GM11168 (cell line): ENCODE measurements at regions not wholly inside any gene's neighbourhood (a gene's known extent, or its start where the extent isn't known, plus 50 kb on each side); places are given as distances from the start of the nearest gene placed in this dataset.

Experiments
- in situ Hi-C: fragments of 300-500 bp; cut with MboI; formaldehyde crosslinking; loops from one replicate; pipeline ENCODE4 v1.12.0; 2022; ENCODE audit warnings: low sequenced_read_pairs; ENCODE audit not compliant: unreplicated experiment

GRCh38 chr13:55705971-55706370 lies 1434.7 kb upstream of the PRR20A start:
- in situ Hi-C loops: no loop called here

- in situ Hi-C loops: no loop called here
Observed at GRCh38 chr13:55714120-55714519, 1426.6 kb upstream of the PRR20A start.

GRCh38 chr13:55727683-55728082 lies 1413.0 kb upstream of the PRR20A start:
- in situ Hi-C loops: no loop called here

GRCh38 chr13:55728247-55728646 lies 1412.5 kb upstream of the PRR20A start:
- in situ Hi-C loops: no loop called here

GRCh38 chr13:55745828-55746227 lies 1394.9 kb upstream of the PRR20A start:
- in situ Hi-C loops: no loop called here

- in situ Hi-C loops: no loop called here
Observed at GRCh38 chr13:55761986-55762385, 1378.7 kb upstream of the PRR20A start.

GRCh38 chr13:55777612-55778011 lies 1363.1 kb upstream of the PRR20A start:
- in situ Hi-C loops: no loop called here

- in situ Hi-C loops: no loop called here
Observed at GRCh38 chr13:55783841-55784240, 1356.9 kb upstream of the PRR20A start.

GRCh38 chr13:55788548-55788947 lies 1352.2 kb upstream of the PRR20A start:
- in situ Hi-C loops: no loop called here

GRCh38 chr13:55792544-55793193 lies 1348.0 kb upstream of the PRR20A start:
- in situ Hi-C loops: no loop called here

- in situ Hi-C loops: no loop called here
Observed at GRCh38 chr13:55815458-55816033, 1325.2 kb upstream of the PRR20A start.

GRCh38 chr13:55816976-55817601 lies 1323.6 kb upstream of the PRR20A start:
- in situ Hi-C loops: no loop called here

- in situ Hi-C loops: no loop called here
Observed at GRCh38 chr13:55820817-55821216, 1319.9 kb upstream of the PRR20A start.

- in situ Hi-C loops: no loop called here
Observed at GRCh38 chr13:55869648-55870047, 1271.1 kb upstream of the PRR20A start.

- in situ Hi-C loops: no loop called here
Observed at GRCh38 chr13:55887561-55887960, 1253.2 kb upstream of the PRR20A start.

GRCh38 chr13:55893540-55893939 lies 1247.2 kb upstream of the PRR20A start:
- in situ Hi-C loops: no loop called here

- in situ Hi-C loops: no loop called here
Observed at GRCh38 chr13:55937180-55937579, 1203.5 kb upstream of the PRR20A start.

- in situ Hi-C loops: no loop called here
Observed at GRCh38 chr13:55948175-55948574, 1192.5 kb upstream of the PRR20A start.

- in situ Hi-C loops: no loop called here
Observed at GRCh38 chr13:55963934-55964333, 1176.8 kb upstream of the PRR20A start.

GRCh38 chr13:55967055-55967454 lies 1173.7 kb upstream of the PRR20A start:
- in situ Hi-C loops: no loop called here

GRCh38 chr13:55977436-55977835 lies 1163.3 kb upstream of the PRR20A start:
- in situ Hi-C loops: no loop called here

GRCh38 chr13:55981381-55981780 lies 1159.3 kb upstream of the PRR20A start:
- in situ Hi-C loops: no loop called here
